Left hindlimb (tissue), 1 donor: ENCODE measurements at regions not wholly inside any gene's neighbourhood (a gene's known extent, or its start where the extent isn't known, plus 50 kb on each side); places are given as distances from the start of the nearest gene placed in this dataset.

Experiments
- DNase-seq: peaks from one replicate; pipeline ENCODE4 v3.0.0-alpha.2; 2018

DNA sequence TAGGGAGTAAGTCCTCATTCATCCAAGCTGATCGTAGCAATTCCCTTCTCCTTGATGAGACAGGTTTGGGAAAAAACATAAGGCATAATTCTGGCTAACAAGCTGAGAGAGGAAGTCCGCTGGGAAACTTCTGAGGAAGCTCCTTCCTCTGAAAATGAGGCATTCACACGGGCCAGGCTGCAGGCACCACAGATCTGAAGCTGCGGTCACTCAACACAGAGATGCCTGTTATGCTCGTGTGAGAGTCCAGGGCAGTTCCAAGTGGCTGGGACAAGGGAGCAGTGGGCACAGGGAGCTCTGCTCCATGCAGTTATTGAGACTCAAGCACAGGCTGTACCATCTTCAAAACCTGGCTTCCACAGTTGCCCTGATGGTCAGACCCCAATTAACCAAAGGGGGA is 200.9 kb upstream of the ID2 start:
- DNase-seq, result no peak

DNA sequence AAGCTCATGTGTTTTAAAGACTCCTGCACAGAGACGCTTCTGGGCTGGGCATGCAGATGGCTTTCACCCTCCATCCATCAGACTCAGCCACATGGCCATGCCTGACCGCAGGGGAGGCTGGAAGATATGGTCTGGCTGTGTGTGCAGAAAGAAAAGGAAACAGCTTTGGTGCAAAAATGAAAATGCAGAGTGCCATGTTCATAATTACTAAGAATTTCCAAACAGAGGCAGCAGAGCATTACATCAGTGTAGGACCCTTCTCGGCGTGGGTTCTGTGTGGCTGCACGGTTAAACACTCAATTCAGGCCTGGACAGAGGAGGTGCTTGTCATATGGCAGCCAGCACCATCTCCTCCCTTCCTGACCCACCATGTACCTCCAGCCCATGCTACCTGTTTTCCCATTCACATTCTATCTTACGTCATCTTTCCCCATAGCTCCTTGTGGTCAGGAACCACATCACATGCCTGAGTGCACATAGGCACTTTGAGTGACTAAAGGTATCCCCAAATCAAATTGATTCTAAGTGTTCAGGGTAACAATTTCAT is 200.3 kb upstream of the ID2 start:
- DNase-seq, result no peak

DNA sequence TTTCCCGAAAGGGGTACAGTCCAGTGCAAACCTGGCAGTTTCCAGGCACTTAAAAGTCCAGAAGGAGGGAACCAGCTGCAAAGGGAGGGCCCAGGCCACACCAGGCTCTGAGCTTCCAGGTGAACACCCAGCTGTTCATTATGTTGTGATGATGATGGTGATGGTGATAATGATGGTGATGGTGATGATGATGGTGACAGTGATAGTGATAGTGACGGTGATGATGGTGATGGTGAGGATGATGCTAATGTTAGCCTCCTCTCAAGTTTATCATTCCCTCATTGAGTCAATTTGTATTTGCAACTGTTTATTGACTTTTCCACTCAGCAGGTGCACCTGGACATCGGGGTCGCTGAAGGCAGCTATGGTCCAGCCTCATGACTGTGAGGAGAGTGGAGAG is 199.4 kb upstream of the ID2 start:
- no peak for DNase-seq

- DNase-seq, result no peak
Measured at GRCh38 chr2:8484502-8485283, 197.2 kb upstream of the ID2 start.

GRCh38 chr2:8485736-8486135 is 196.1 kb upstream of the ID2 start:
- no peak for DNase-seq

GRCh38 chr2:8486141-8486540 is 195.7 kb upstream of the ID2 start:
- no peak for DNase-seq

DNA sequence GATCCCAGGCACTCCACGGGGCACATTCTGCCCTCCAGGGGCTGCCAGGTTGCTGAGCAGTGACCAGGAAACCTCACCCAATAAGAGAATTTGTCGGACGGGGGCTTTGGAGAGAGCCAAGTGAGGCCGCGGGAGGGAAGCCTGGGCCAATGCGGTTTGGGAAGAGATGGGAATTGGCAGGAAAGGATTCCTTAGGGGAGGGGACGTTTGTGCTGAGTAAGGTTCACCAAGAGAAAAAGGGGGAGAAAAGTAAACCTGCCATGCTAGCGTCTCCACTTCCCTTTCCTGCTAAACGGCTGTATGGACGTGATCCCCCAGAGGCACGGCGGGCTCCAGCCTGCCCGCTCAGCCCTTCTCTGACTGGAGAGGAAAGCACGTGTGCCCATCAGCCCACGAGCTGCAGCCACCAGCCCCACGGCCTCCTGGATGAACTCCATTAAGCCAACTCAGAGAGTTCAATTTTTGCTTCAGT is 194.4 kb upstream of the ID2 start:
- DNase-seq, result peak; percentile 49

DNA sequence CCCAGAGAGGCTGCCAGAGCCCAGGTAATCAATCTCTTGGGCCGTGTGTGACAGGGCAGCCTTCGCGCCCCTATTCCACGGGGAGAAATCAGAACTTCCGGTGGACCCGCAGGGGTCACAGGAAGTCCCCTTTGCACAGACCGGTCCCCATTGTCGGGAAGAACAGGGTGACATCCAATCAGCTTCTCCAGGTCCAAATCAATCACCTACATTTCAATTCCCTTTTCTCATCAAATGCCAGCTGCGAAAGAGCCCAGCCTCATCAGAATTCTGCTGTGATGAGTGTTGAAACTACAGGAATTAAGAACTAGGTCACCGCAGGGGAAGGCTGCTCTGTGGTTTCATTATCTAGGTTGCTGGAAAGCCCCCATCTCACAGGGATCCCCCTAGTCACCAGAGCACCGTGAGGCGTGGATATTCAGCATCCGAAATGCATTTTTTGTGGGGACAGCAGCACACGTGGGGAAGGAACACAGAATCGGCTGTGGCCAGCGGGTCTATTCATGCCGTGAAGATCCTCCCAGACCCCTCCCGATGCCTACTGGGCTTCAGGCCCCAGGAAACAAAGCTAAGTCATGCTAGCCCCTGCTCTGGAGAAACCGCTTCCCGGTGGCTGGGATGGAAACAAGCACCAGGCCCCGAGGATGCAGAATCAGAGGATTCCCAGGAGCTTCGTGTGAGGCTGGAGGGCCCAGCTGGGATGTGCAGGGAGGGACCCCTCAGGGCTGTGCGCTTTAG is 193.7 kb upstream of the ID2 start:
- DNase-seq, result no peak

DNA sequence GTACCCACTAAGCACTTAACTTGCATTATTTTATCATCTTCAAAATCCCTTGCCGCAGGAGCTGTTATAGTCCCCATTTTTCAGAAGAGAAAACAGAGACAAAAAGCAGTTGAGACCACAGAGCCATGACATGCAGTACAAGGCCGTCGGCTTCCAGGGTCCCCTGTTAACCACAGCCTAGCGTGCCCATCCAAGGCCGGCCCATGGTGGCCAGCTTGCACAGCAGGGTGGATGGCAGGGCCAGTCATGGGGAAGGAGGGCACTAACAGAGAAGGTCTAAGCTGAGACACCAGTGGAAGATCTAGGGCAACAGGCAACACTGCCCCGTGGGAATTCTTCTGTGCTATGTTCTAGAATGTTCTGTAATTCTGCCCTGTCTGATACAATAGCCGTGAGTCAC is 192.6 kb upstream of the ID2 start:
- no peak for DNase-seq

- no peak for DNase-seq
Measured at GRCh38 chr2:8489751-8490150, 192.1 kb upstream of the ID2 start.

- DNase-seq, result no peak
Measured at GRCh38 chr2:8490166-8490721, 191.6 kb upstream of the ID2 start.

- no peak for DNase-seq
Measured at GRCh38 chr2:8491296-8492027, 190.4 kb upstream of the ID2 start.

GRCh38 chr2:8494151-8494550 is 187.7 kb upstream of the ID2 start:
- DNase-seq, result no peak

DNA sequence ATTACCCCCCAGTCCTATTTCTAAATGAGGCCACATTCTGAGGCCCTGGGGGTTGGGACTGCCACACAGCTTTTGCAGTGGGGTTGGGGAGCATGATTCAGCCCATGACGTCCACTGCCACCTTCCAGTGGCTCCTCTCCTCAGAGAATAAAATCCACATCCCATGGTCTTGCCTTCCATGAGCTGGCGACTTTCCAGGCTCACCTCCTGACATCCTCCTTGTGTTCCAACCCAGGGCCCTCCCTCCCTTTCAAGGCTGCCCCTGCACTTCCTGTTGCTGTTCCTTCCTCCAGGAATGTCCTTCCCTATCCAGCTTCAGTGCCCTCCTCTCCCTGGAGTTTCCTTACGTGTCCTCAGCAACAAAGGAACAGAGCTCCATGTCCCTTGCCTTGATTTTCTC is 187.3 kb upstream of the ID2 start:
- no peak for DNase-seq

GRCh38 chr2:8495189-8495989 is 186.5 kb upstream of the ID2 start:
- DNase-seq, result no peak

GRCh38 chr2:8496079-8496478 is 185.8 kb upstream of the ID2 start:
- DNase-seq, result no peak

DNA sequence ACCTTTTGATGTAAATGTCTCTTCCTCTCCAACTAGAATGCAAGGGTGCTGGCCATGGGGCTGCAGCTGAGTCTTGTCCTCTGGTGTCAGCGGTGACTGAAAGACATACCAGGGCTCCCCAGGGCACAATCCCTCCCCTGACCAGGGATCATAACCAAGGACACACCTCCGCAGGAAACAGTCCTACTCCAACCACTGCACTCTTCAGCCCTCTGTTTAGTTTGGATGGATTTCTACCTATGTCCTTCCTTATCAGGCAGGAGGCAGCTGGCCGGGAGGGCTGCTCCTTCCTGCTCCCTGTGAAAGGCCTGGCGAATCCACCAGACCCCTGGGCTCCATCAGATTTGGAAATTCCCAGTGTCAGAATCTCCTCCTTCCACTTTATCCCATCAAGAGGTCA is 185.2 kb upstream of the ID2 start:
- DNase-seq, result no peak

DNA sequence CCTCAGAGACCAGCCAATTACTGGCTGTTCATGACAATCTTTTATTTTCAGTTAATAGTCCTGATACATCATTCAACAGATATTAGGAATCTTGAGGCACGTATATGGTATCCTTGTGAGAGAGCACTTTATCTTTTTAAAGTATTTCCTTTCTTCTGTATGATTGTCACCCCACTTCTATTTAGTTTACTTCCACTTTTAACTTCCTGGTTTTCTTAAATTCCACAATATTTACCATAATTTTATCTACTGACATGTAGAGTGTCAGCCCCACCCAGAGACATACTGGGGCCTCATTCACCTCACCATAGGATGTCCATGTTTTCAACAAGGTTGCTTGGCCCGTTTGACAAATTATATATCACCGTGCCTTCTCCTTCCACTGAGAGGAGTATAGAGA is 182.9 kb upstream of the ID2 start:
- no peak for DNase-seq

GRCh38 chr2:8500124-8501054 is 181.5 kb upstream of the ID2 start:
- peak; percentile 17 for DNase-seq

GRCh38 chr2:8501061-8501720 is 180.7 kb upstream of the ID2 start:
- DNase-seq, result peak; percentile 7
